ENCODE measurements at regions not wholly inside any gene's neighbourhood (a gene's known extent, or its start where the extent isn't known, plus 50 kb on each side); places are given as distances from the start of the nearest gene placed in this dataset.
"Not testable (repeated sequence)": the region's sequence is repeated elsewhere in the genome, so short reads cannot be mapped to it uniquely, and the experiment has no call there.

GRCh38 chr2:11877764-11878163, 131.3 kb downstream of the LPIN1 start:
- DNase-seq, result no peak

- DNase-seq, result not testable (repeated sequence)
These were observed 138.8 kb downstream of the LPIN1 start for GRCh38 chr2:11885253-11885652.

GRCh38 chr2:11886899-11887298, 140.5 kb downstream of the LPIN1 start:
- DNase-seq, result not testable (repeated sequence)

- DNase-seq, result no peak
These were observed 142.8 kb downstream of the LPIN1 start for GRCh38 chr2:11889101-11889850.

GRCh38 chr2:11889854-11890253, 143.4 kb downstream of the LPIN1 start:
- DNase-seq, result no peak

- DNase-seq, result no peak
These were observed 144.6 kb downstream of the LPIN1 start for GRCh38 chr2:11891028-11891427.

GRCh38 chr2:11891671-11892440, 145.4 kb downstream of the LPIN1 start:
- DNase-seq, result no peak

- DNase-seq, result no peak
These were observed 150.0 kb downstream of the LPIN1 start for GRCh38 chr2:11896386-11896785.

GRCh38 chr2:11898576-11898975, 152.1 kb downstream of the LPIN1 start:
- no peak for DNase-seq

GRCh38 chr2:11899264-11899818, 152.9 kb downstream of the LPIN1 start:
- no peak for DNase-seq

GRCh38 chr2:11900891-11901290, 154.5 kb downstream of the LPIN1 start:
- DNase-seq, result not testable (repeated sequence)

- DNase-seq, result no peak
These were observed 155.1 kb downstream of the LPIN1 start for GRCh38 chr2:11901351-11902069.

GRCh38 chr2:11903085-11903606, 156.7 kb downstream of the LPIN1 start:
- DNase-seq, result no peak

- no peak for DNase-seq
These were observed 157.6 kb downstream of the LPIN1 start for GRCh38 chr2:11904029-11904428.

- no peak for DNase-seq
These were observed 158.5 kb downstream of the LPIN1 start for GRCh38 chr2:11904941-11905340.

- no peak for DNase-seq
These were observed 160.8 kb downstream of the LPIN1 start for GRCh38 chr2:11907190-11907589.

GRCh38 chr2:11910971-11911370, 164.5 kb downstream of the LPIN1 start:
- no peak for DNase-seq

- DNase-seq, result no peak
These were observed 166.5 kb downstream of the LPIN1 start for GRCh38 chr2:11912980-11913379.

GRCh38 chr2:11914455-11914854, 168.0 kb downstream of the LPIN1 start:
- no peak for DNase-seq

GRCh38 chr2:11915650-11916049, 169.2 kb downstream of the LPIN1 start:
- no peak for DNase-seq

GRCh38 chr2:11919953-11920352, 173.5 kb downstream of the LPIN1 start:
- no peak for DNase-seq

GRCh38 chr2:11920993-11921583, 174.7 kb downstream of the LPIN1 start:
- no peak for DNase-seq

GRCh38 chr2:11922294-11922693, 175.9 kb downstream of the LPIN1 start:
- DNase-seq, result no peak

Data from effector CD8-positive, alpha-beta T cell (primary cell).